NCI-H526 (cell line): ENCODE measurements at regions not wholly inside any gene's neighbourhood (a gene's known extent, or its start where the extent isn't known, plus 50 kb on each side); places are given as distances from the start of the nearest gene placed in this dataset.
"Not testable (repeated sequence)": the region's sequence is repeated elsewhere in the genome, so short reads cannot be mapped to it uniquely, and the experiment has no call there.

ENCODE experiments used
- DNase-seq, 2 experiments: peaks; one replicate each; lab custom pipeline; 2025; lab: John Stamatoyannopoulos, UW

GRCh38 chr11:29050962-29051361 lies 942.8 kb downstream of the METTL15 start:
- DNase-seq, result not testable (repeated sequence)

DNA sequence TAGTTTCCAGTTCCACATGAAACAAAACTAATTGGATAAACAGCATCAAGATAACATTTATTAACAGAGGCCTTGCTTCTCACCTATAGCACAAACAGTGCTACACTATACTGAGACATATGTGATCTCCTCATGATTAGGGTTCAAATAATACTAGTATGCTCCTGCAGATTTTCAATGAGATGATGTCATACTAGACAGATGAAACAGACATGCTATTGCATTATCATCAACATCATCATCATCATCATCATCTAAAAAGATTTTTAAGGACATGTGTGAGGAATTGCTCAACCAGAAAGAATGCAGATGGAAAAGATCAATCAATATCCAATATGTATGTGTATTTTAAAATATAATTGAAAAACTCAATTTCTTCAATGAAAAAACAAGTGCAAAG lies 932.3 kb downstream of the METTL15 start:
- DNase-seq, result no peak

DNA sequence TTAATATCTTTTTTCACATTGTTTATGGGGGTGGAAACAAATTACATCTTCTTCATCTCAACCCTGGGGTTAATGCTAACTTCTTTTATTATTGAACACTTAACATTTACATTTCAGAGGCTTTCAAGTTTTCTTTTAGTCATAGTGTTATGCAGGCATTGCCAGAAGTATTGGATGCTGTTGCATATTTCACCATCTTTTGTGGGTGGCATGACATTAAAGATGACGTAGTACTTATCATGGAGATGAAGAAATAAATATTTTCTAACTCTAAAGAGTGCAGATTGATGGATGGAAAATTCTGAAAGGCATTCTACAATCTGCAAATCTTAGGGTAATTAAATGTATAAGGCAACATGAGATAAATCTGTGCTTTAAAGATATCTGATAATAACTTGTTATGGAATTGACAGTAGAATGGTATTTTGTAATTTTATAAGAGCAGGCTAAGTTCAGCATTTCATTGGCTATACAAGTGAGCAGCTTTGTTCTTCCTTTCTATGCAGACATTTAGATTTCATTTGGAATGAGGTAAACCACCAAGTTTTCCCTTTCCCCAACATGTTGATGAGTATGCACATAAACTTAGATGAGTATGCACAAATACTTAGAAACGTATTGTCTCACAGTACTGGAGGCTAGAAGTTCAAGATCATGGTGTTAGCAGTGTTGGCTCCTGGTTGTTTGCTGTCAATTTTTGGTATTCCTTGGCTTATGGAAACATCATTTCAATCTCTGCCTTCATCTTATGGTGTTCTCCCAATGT lies 924.4 kb downstream of the METTL15 start:
- no peak for DNase-seq

DNA sequence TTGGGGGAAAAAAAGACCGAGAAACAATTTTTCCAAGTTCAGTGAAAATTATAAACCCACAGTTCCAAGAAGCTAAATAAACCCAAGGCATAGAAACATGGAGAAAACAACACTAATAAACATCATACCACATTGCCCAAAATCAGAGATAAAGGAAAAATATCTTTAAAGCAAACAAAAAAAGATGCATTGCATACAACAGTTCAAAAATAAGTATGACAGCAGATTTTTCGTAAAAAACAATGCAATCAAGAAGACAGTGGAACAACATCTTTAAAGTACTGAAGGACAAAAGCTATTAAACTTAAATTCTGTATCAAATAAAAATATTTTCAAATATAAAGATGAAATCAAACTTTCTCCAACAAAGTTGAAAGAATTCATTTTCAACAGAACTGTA lies 921.3 kb downstream of the METTL15 start:
- no peak for DNase-seq

DNA sequence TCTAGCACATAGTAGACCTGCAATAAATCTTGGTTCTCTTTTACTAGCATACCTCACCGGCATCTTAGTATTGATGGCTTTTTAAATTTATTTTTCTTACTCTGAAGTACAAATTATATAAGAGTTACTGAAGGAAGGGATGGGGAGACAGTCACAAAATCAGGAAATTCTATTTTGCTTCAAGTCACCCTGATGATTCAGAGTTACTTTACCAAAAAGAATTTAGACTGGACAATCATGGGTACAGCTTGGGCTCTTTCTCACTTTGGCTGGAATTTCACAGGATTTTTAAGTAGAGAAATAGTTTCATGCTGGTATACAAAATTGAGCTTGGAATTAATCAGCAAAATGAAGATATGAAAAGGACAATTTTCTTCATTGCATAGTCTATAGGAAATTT lies 919.2 kb downstream of the METTL15 start:
- DNase-seq, result no peak

- no peak for DNase-seq
Measured at GRCh38 chr11:29026286-29026685, 918.1 kb downstream of the METTL15 start.

DNA sequence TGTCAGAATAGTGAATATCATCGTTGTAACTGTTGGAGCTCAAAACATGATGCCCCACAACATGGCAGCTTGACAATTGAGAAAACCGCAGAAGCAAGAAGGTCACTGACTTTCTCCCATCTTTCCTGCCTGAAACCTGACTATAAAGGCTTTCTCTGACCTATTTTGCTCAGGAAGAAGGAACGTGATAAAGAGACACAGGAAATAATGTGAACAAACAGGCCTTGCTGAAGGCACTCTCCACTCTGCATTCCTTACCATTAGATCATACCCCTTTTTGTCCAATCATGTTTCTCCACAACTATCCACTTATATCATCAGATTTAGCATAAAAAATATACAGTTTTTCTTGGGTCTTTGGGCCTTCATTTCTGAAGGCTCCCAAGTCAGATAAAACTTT lies 916.8 kb downstream of the METTL15 start:
- no peak for DNase-seq

GRCh38 chr11:29024386-29024785 lies 916.2 kb downstream of the METTL15 start:
- DNase-seq, result no peak

GRCh38 chr11:29023761-29024160 lies 915.6 kb downstream of the METTL15 start:
- DNase-seq, result no peak

DNA sequence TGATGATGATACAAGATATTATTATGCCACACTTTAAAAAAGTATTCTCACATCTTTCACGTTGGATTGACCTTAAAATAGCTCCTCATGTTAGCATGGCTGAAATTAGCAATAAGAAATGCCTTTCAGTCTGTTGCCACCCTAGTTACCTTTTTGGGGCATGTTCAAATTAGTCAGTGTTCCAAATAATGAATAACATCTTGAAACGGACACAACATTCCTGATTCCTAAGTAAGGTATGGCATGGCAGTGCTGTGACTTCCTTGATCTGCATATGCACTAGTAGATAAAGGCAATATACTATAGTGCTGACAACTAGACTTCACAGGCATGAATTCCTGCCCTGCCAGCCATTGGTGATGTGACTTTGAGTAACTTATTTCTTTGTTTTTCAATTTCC lies 914.5 kb downstream of the METTL15 start:
- DNase-seq, result no peak

DNA sequence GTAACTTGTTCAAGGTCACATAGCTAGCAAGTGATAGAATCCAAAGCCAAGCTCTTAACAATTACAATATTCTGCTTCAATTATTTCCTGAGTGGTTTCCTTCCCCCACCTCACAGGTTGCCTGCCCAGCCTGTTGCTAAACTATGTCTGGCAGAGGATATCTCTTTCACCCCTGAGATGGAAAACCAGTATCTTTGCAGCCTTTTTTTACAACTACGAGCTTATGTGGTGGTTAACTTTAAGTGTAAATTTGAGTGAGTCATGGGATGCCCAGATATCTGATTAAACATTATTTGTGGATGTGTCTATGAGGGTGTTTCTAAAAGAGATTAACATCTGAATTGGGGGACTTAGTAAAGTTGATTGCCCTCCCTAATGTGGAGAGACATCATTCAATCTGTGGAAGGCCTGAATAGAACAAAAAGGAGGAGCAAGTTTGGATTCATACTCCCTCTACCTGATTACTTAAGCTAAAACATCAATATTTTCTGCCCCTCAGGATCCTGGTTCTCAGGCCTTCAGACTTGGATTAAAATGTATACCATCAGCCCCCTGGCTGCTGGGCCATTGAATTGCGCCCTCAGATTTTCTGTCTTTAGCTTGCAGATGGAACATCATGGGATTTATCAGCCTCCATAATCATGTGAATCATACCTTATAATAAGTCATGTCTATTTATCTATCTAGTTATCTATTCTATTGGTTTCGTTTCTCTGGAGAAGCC lies 911.9 kb downstream of the METTL15 start:
- no peak for DNase-seq

DNA sequence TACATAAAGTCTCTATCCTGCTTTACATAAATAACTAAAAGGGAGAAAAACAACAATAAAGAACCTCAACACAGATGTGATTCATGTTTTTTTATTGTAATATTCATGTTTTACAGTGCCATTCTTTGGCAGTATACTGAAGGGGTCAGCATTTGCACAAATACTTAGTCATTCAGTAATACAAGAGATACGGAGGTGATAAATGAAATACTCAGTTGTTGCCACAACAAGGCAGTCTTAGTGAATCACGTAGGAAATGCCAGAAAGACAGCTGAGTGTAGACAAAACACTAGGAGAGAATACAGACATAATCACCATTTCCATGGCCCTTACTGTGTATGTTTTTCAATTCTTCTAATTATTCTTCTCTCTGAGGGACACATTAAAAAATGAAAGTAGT lies 910.4 kb downstream of the METTL15 start:
- DNase-seq, result no peak

DNA sequence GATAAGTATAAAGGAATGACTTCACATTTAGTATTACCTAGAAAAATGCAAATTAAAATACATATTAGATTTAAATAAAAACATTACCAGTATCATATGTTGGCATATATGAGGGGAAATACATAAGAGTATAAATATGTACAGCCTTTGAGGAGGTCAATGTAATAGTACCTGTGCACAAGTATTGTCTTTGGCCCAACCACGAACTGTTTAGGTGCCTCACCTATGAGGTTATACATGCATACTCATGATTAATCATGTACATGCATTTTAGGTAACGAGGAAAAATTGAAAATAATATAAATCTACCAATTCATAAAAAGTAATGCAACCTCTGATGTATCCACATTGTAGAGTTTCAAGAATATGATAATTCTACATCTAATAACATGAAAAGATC lies 909.8 kb downstream of the METTL15 start:
- no peak for DNase-seq

DNA sequence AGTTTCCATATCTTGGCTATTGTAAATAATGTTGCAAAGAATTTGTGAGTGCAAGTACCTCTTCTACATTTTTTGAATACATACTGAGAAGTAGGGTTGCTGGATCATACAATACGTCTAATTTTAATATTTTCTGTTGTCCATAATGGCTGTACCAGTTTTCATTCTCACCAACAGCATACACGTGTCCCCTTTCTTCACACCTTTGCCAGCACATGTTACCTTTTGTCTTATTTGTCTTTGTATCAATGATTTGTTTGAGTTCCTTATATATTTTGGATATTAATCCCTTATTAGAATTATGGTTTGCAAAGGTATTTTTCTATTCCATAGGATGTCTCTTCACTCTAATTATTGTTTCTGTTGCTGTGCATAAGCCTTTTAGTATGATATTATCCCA lies 904.3 kb downstream of the METTL15 start:
- no peak for DNase-seq

- DNase-seq, result peak in 1 of 2 experiments; percentile 5
Measured at GRCh38 chr11:29009426-29009825, 901.2 kb downstream of the METTL15 start.

GRCh38 chr11:29008481-29008880 lies 900.3 kb downstream of the METTL15 start:
- no peak for DNase-seq

DNA sequence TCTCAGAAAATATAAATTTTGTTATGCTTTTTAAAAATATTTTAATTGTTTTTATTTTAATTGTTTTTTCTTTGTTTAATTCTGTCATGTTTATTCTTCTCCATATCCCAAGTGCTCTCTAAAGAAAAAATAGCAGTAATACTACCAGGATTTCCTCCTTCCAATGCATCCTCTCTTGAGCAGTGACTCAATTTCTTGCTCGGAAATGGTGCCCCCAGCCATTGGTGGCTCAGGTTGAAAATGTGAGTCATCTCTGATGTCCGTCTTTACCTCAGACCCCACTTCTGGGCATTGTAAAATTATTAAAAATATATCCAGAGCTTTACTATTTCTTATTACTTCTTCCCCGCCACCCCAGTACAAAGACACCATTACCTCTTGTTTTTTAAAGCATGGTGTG lies 898.5 kb downstream of the METTL15 start:
- DNase-seq, result no peak

DNA sequence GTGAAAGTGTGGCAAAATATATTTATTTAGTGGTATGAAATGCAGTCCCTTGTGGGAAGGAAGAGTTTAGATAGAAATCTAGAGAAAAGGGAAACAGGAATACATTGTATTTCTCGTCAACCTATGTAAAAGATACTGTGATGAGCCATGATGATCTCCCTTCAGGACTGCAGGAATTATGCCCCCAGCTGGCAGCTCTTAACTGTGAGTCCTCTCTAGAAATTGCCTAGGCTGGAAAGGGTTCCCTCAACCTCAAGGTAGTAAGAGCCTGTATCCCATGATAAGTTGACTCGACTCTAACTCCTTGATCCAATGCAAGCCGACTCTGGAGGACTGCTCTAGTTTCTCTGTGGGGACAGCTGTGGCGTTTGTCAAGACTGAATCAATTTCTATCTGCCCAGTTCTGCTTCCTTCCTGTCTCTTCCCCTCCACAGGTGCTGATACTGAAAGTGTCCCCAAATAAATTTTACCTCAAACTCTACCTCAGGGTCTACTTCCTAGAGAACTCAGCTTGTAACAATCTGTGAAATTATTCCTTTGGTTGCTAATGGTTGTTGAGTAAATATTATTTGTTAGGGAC lies 897.3 kb downstream of the METTL15 start:
- DNase-seq, result peak in 1 of 2 experiments; percentile 4

DNA sequence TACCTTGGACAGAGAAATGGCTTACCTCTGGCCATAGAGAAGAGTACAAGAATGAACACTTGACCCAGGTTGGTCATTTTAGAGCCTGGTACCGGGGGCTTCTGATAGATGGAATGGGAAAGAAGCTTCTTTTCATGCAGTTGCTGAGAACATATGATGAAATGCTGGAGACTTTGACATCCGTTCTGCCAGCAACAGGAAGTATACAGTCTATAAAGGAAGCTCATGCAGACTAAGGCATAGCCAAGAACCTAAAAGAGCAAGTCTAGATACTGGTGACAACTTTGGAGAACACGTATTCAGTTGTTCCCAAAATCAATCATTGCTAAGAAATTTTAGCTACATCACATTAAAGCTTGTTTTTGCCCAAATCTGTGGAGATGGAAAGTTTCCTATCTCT lies 894.6 kb downstream of the METTL15 start:
- DNase-seq, result no peak

DNA sequence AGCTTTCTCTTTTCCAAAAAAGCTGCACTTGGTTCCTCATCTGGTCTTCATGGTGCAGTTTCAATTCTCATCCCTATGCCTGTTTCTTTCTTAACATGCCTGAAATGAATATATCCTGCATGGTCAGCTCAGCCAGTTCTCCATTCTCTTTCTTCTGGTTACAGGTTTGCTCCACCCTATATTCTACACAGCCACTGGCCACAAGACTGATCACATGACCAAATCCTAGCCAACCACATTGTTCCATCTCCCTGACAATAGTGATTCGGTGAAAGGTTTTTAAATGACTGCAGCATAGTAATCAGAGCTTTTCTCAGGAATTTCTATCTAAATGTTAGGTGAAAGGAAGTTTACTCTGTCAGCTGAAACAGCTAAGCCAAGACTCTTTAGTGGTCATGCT lies 891.4 kb downstream of the METTL15 start:
- DNase-seq, result no peak

GRCh38 chr11:28992996-28993395 lies 884.8 kb downstream of the METTL15 start:
- no peak for DNase-seq

DNA sequence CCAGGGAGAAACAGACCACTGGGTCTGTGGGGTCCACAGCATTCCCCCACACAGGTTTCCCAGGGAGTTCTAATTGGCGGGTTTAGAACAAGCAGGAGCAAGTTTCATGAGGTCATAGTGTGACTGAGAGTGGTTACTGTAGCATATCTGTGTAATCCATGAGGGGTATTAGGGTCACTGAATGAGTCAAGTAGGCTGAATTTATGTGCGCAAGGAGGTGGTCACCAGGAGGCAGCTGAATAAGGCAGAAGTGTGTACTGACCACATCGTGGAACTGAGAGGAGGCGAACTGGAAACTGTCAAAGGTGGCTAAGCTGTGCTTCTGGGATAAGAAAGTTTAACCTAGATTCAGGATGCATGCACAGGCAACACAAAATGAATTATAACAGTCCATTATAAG lies 876.0 kb downstream of the METTL15 start:
- no peak for DNase-seq

DNA sequence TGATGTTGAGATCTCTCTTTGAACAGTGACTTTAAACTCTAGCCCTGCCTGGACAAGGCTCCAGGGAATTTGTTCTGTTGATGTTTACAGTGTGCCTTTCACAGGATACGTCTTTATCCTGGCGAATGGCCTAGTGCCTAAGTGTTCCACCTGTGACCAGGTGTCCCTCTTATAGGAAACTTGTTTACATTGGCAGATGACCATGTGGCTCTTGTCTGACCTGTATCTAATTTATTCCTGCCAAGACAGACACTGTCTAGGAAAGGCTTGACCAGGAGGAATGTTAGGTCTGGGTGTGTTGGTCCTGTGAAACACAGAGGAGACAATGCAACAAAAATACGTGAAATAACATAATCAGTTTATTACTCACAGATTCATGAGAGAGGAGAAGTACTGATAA lies 875.6 kb downstream of the METTL15 start:
- no peak for DNase-seq
